AG04450 (cell line): ENCODE measurements at regions not wholly inside any gene's neighbourhood (a gene's known extent, or its start where the extent isn't known, plus 50 kb on each side); places are given as distances from the start of the nearest gene placed in this dataset.

Experiments
- CTCF ChIA-PET: fragments of 300-600, 350-600 bp; formaldehyde crosslinking; extraction: SDS; loops from one replicate; lab custom pipeline; 2022; ENCODE audit warnings: antibody characterized with exemption, inconsistent platforms; lab: Charles Lee
- POLR2A ChIA-PET: fragments of 350-600 bp; formaldehyde crosslinking; extraction: SDS; loops from one replicate; lab custom pipeline; 2021; ENCODE audit warnings: antibody characterized with exemption, inconsistent platforms; lab: Yijun Ruan, JAX
- DNase-seq: peaks from one replicate; pipeline ENCODE4 v3.0.0-alpha.2; 2011; ENCODE audit warnings: low read depth, low spot score
- H3K27ac ChIP-seq: one replicate; pipeline ENCODE4 v1.5.1; 2012; ENCODE audit warnings: low read depth, low read length, control low read depth
- H3K27me3 ChIP-seq: one replicate; pipeline ENCODE4 v1.6.0; 2012; ENCODE audit warnings: low read length; ENCODE audit not compliant: control insufficient read depth, insufficient read depth
- H3K4me3 ChIP-seq: 2 replicates; pipeline ENCODE4 v1.5.1; 2011; ENCODE audit warnings: mild to moderate bottlenecking, low read depth, low read length, control low read depth
- H3K9me3 ChIP-seq: 2 replicates; pipeline ENCODE4 v1.5.1; 2012; ENCODE audit warnings: low read length; ENCODE audit not compliant: control insufficient read depth, insufficient read depth
- CTCF ChIP-seq: IDR thresholded peaks from 2 replicates; pipeline ENCODE4 v1.5.1; 2011; ENCODE audit warnings: low read depth, low read length, control low read depth, inconsistent platforms

- POLR2A ChIA-PET: no interaction called here
- DNase-seq: peak; percentile 84
- Histone ChIP-seq H3K4me3 (no peak overlapping the region), H3K27ac (no peak overlapping the region), H3K9me3 (no peaks in the 10 kb centered on the region), H3K27me3 (no peaks in the 10 kb centered on the region)
- TF ChIP-seq CTCF: no peak
- CTCF ChIA-PET: interaction anchor here (0.9 kb wide), 1 partner anchor 11 kb away, joined by 3 read pairs; no protein-coding TSS in a partner anchor
These were observed 98.5 kb downstream of the PHLDA1 start for GRCh38 chr12:75933101-75933500.

GRCh38 chr12:75932241-75932640 lies 99.3 kb downstream of the PHLDA1 start:
- DNase-seq: no peak
- Histone ChIP-seq H3K27ac (no peak overlapping the region), H3K4me3 (no peak overlapping the region), H3K27me3 (no peaks in the 10 kb centered on the region), H3K9me3 (no peaks in the 10 kb centered on the region)
- no peak for TF ChIP-seq CTCF
- POLR2A ChIA-PET: no interaction called here
- CTCF ChIA-PET: no interaction called here

GRCh38 chr12:75923964-75924666 lies 107.5 kb downstream of the PHLDA1 start:
- TF ChIP-seq CTCF: no peak
- ChIA-PET POLR2A (no interaction called here), CTCF (no interaction called here)
- Histone ChIP-seq H3K27me3 (no peaks in the 10 kb centered on the region), H3K4me3 (no peak overlapping the region), H3K9me3 (peaks cover 11% of the 10 kb centered on the region), H3K27ac (no peak overlapping the region)
- DNase-seq: no peak

GRCh38 chr12:75922944-75923642 lies 108.5 kb downstream of the PHLDA1 start:
- no peaks in the 10 kb centered on the region for H3K27me3 ChIP-seq
- peaks cover 11% of the 10 kb centered on the region for H3K9me3 ChIP-seq
- POLR2A ChIA-PET: no interaction called here
- TF ChIP-seq CTCF: no peak
- no peak overlapping the region for H3K27ac ChIP-seq
- CTCF ChIA-PET: interaction anchor here (0.6 kb wide), 1 partner anchor 79 kb away, joined by 3 read pairs; no protein-coding TSS in a partner anchor
- no peak overlapping the region for H3K4me3 ChIP-seq
- DNase-seq: no peak

GRCh38 chr12:75921622-75922289 lies 109.8 kb downstream of the PHLDA1 start:
- Histone ChIP-seq H3K27me3 (no peaks in the 10 kb centered on the region), H3K4me3 (no peak overlapping the region), H3K9me3 (peaks cover 11% of the 10 kb centered on the region), H3K27ac (no peak overlapping the region)
- no peak for TF ChIP-seq CTCF
- no peak for DNase-seq
- POLR2A ChIA-PET: no interaction called here
- CTCF ChIA-PET: no interaction called here
